ENCODE measurements at regions not wholly inside any gene's neighbourhood (a gene's known extent, or its start where the extent isn't known, plus 50 kb on each side); places are given as distances from the start of the nearest gene placed in this dataset.

DNA sequence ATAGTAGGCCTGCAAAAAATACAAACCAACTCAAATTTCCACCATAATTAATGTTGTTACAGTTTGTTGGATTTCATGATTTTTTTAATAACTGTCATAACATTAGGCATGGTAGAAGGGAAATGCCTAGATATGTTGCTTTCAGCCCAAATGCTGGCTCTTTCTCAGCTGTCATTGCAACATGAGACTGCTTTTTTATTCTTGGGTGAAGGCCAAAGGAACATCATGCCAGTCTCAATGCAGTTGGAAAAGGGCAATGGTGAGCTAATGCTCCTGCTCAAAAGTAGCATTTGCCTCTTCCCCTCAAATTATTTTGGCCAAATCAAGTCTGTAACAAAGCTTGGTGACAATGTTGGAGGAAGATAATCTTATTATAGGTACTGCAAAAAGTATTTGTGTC is 877.7 kb upstream of the PRMT6 start:
- TF ChIP-seq, protein P1, sequence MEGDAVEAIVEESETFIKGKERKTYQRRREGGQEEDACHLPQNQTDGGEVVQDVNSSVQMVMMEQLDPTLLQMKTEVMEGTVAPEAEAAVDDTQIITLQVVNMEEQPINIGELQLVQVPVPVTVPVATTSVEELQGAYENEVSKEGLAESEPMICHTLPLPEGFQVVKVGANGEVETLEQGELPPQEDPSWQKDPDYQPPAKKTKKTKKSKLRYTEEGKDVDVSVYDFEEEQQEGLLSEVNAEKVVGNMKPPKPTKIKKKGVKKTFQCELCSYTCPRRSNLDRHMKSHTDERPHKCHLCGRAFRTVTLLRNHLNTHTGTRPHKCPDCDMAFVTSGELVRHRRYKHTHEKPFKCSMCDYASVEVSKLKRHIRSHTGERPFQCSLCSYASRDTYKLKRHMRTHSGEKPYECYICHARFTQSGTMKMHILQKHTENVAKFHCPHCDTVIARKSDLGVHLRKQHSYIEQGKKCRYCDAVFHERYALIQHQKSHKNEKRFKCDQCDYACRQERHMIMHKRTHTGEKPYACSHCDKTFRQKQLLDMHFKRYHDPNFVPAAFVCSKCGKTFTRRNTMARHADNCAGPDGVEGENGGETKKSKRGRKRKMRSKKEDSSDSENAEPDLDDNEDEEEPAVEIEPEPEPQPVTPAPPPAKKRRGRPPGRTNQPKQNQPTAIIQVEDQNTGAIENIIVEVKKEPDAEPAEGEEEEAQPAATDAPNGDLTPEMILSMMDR (conservative IDR thresholded peaks at IDR 0.05; ENCODE audit: low read length) = no peak
- no peak for TF ChIP-seq EZH2phosphoT487 (IDR thresholded peaks at IDR 0.05; ENCODE audit: borderline replicate concordance, low read depth, low read length)
- intact Hi-C loops (cut with micrococcal nuclease; ENCODE audit: unreplicated experiment) = no loop called here

DNA sequence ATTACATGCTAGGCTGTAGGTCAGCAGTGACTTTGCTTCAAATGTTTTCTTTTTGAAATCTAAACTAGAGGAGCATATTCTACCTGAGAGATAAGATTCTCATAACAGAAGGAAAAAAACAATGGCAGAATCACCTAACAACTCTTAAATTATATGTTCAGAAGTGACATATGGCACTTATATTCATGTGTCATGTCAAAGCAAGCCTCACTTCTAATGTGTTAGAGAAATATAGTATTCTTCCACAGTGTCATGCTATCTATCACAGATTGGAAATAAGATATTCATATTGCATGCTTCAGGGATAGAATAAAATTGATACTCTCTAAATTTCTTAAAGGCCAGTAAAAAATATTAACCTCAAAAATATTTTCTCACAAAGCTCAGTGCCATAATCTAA is 874.6 kb upstream of the PRMT6 start:
- no TSS peak for BruUV-seq (replicated peaks)
- POLR2A ChIA-PET = interaction anchor here (0.6 kb wide), 1 partner anchor 474 kb away, joined by 3 read pairs; no protein-coding TSS in a partner anchor
- no peak overlapping the region for H2AFZ ChIP-seq (ENCODE audit: low read length)
- TF ChIP-seq, protein P1 (conservative IDR thresholded peaks at IDR 0.05; ENCODE audit: low read length) = no peak
- TF ChIP-seq EZH2phosphoT487 (IDR thresholded peaks at IDR 0.05; ENCODE audit: borderline replicate concordance, low read depth, low read length) = no peak
- intact Hi-C loops (cut with micrococcal nuclease; ENCODE audit: unreplicated experiment) = no loop called here
- no peaks in the 10 kb centered on the region for H3K9me3 ChIP-seq (ENCODE audit: low read length)
- H3K4me3 ChIP-seq (ENCODE audit: low read depth, low read length, poor library complexity, severe bottlenecking) = no peak overlapping the region
- DNase-seq (ENCODE audit: low spot score) = no peak
- no peak overlapping the region for H3K4me2 ChIP-seq (ENCODE audit: low read length)
- CTCF ChIA-PET (ENCODE audit: unreplicated experiment) = no interaction called here
- no peaks in the 10 kb centered on the region for H3K36me3 ChIP-seq (ENCODE audit: insufficient read depth, low read length)
- no peaks in the 10 kb centered on the region for H3K79me2 ChIP-seq (ENCODE audit: insufficient read depth, low read depth, low read length)
- H3K9me2 ChIP-seq (ENCODE audit: insufficient read depth, low read length) = no peaks in the 10 kb centered on the region
- no peaks in the 10 kb centered on the region for H4K20me1 ChIP-seq (ENCODE audit: insufficient read depth, low read length)
- no peak overlapping the region for H3K27ac ChIP-seq (ENCODE audit: low read depth, low read length, poor library complexity, severe bottlenecking)
- H3K4me1 ChIP-seq (ENCODE audit: insufficient read depth, low read length, poor library complexity, severe bottlenecking) = no peaks in the 10 kb centered on the region

More for the DNA sequence above, 877.7 kb upstream of the PRMT6 start:
- no peak for DNase-seq (ENCODE audit: low spot score)
- Histone ChIP-seq H3K4me2 (ENCODE audit: low read length) (no peak overlapping the region), H3K9me2 (ENCODE audit: insufficient read depth, low read length) (0 out of 2 replicates have a peak, but pooled peaks cover 3% of the 10 kb centered on the region), H3K4me1 (ENCODE audit: insufficient read depth, low read length, poor library complexity, severe bottlenecking) (no peaks in the 10 kb centered on the region), H4K20me1 (ENCODE audit: insufficient read depth, low read length) (no peaks in the 10 kb centered on the region), H3K9me3 (ENCODE audit: low read length) (no peaks in the 10 kb centered on the region), H3K4me3 (ENCODE audit: low read depth, low read length, poor library complexity, severe bottlenecking) (no peak overlapping the region), H3K79me2 (ENCODE audit: insufficient read depth, low read depth, low read length) (no peaks in the 10 kb centered on the region), H3K27ac (ENCODE audit: low read depth, low read length, poor library complexity, severe bottlenecking) (no peak overlapping the region), H3K36me3 (ENCODE audit: insufficient read depth, low read length) (no peaks in the 10 kb centered on the region), H2AFZ (ENCODE audit: low read length) (no peak overlapping the region)
- BruUV-seq (replicated peaks) = no TSS peak
- ChIA-PET POLR2A (interaction anchor here (0.9 kb wide), 1 partner anchor 11 kb away, joined by 3 read pairs; no protein-coding TSS in a partner anchor), CTCF (ENCODE audit: unreplicated experiment) (no interaction called here)

DNA sequence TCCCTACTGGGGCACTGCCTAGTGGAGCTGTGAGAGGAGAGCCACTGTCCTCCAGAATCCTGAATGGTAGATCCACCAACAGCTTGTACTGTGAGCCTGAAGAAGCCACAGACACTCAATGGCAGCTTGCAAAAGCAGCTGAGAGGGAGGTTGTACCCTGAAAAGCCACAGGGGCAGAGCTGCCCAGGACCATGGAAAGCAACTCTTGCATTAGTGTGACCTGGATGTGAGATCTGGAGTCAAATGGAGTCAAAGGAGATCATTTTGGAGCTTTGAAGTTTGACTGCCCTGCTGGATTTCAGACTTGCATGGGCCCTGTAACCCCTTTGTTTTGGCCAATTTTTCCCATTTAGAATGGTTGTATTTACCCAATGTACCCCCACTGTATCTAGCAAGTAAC is 871.4 kb upstream of the PRMT6 start:
- POLR2A ChIA-PET = no interaction called here
- intact Hi-C loops (cut with micrococcal nuclease; ENCODE audit: unreplicated experiment) = no loop called here

More for the DNA sequence above, 871.4 kb upstream of the PRMT6 start:
- no peak for DNase-seq (ENCODE audit: low spot score)
- no TSS peak for BruUV-seq (replicated peaks)
- Histone ChIP-seq H3K4me3 (ENCODE audit: low read depth, low read length, poor library complexity, severe bottlenecking) (no peak overlapping the region), H3K4me2 (ENCODE audit: low read length) (no peak overlapping the region), H4K20me1 (ENCODE audit: insufficient read depth, low read length) (no peaks in the 10 kb centered on the region), H3K79me2 (ENCODE audit: insufficient read depth, low read depth, low read length) (no peaks in the 10 kb centered on the region), H3K27ac (ENCODE audit: low read depth, low read length, poor library complexity, severe bottlenecking) (no peak overlapping the region), H3K36me3 (ENCODE audit: insufficient read depth, low read length) (no peaks in the 10 kb centered on the region), H3K9me2 (ENCODE audit: insufficient read depth, low read length) (no peaks in the 10 kb centered on the region), H2AFZ (ENCODE audit: low read length) (no peak overlapping the region), H3K4me1 (ENCODE audit: insufficient read depth, low read length, poor library complexity, severe bottlenecking) (no peaks in the 10 kb centered on the region), H3K9me3 (ENCODE audit: low read length) (no peaks in the 10 kb centered on the region)
- TF ChIP-seq, protein P1 (conservative IDR thresholded peaks at IDR 0.05; ENCODE audit: low read length) = no peak
- no peak for TF ChIP-seq EZH2phosphoT487 (IDR thresholded peaks at IDR 0.05; ENCODE audit: borderline replicate concordance, low read depth, low read length)
- CTCF ChIA-PET (ENCODE audit: unreplicated experiment) = no interaction called here

All from OCI-LY7 (cell line).